ENCODE measurements at regions not wholly inside any gene's neighbourhood (a gene's known extent, or its start where the extent isn't known, plus 50 kb on each side); places are given as distances from the start of the nearest gene placed in this dataset.

DNA sequence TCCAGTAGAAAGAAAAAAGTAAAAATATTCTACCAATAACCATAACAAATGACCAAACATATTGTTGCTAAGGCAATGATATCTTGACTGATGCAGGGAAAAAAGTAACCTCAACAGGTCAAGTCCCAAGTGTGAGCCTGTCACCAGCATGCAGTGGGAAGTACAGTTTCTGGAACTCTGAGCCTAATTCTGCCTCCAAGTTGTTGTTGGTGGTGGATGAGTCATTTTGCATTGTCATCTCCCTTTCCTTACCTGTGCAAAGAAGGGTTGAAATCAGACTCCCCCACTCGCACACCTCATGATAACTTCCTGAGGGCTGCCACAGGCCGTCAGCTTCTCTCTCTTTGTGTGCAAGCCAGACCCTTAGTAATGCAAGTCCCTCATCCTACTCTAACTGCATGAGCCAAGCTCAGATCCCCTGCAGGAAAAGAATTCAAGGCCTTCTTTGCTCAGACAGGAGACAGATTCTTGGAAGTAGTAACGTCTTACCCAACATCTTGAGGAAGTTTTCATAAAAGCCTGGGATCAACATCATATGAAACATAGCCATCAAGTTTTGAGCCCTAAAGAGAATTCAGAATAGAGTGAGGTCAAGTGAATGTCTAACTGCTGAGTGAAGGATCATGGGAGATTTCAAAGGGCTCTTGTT lies 207.6 kb upstream of the FOXA2 start:
- no peak for DNase-seq (ENCODE audit: low spot score)

DNA sequence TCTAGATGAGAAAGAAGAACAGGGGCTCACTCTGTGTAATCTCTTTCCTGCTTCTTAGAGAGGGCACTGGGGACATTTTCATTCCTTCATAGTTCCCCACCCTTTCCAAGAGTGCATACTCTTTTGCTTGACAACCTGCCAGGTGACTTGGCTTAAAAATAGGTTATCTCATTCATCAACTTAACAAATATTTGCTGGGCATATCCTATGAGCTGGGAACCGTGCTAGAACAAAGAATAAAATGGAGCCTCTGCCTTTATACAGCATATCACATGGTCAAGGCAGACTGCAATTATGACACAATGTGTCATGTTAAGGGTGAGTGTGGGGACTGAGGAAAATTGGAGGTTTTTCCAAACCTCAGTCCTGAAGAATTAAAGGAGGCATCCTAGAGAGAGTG lies 209.8 kb upstream of the FOXA2 start:
- DNase-seq (ENCODE audit: low spot score), result no peak

DNA sequence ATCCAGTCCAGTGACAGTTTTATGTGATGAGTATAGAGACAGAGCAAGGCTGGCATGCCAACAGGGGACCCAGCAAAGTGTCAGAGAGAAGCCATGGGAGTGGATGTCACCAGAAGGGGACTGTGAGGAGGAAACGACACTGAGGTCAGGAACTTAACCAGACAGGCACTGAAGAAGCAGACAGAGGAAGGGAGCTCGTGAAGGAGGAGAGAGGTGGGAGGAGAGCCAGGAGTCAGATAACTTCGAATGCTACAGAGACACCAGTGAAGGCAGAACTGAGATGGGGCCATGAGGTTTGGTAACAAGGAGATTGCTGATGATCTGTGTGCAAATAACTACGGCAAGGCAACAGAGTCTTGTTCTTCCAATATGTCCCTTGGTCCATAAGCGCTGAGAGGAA lies 211.1 kb upstream of the FOXA2 start:
- no peak for DNase-seq (ENCODE audit: low spot score)

DNA sequence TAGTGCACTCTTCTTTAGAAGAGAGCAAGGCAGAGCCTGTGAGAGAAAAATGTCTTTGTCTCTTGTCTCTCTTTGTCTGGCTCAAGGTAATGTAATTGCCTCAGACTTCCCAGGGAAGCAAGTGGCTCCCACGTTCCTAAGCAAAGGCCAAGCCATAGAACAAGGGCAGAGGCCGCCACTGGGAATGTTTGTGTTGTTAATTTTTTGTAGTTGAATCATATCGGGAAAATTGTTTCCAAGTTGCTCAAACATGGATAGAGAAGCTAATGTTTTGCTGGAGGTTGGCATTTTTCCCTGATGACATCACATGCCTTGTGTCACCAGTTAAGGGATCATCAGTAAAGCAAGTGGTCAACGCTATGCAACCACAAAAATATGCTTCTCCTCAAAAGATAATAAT lies 211.5 kb upstream of the FOXA2 start:
- DNase-seq (ENCODE audit: low spot score), result peak; percentile 80

DNA sequence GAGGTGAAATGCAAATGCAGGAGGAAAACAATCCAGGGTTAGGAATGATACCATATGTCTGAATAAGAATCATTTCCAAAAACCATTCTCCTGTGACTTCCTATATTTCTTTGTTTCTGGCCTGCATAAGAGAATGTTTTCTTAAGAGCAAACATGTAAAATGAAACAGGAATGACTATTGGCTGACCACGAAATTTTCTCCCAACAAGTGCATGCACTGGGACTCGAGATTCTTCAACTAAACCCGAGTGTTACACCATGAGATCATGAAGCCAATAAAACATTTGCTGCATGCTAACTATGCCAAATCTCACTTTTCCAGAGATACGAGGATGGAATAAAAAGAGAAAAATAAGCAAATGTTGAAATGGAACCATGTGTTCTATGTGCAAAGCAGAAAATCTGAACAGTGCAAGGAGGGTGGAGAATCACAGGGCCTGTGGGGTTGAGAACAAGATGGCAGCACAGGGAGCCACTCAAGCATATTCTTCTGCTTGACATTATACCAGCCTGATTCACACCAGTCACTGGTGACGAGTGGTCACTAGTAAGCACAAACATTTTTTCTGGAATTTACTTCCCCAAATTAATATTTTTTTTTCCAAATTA lies 212.2 kb upstream of the FOXA2 start:
- DNase-seq (ENCODE audit: low spot score), result no peak

DNA sequence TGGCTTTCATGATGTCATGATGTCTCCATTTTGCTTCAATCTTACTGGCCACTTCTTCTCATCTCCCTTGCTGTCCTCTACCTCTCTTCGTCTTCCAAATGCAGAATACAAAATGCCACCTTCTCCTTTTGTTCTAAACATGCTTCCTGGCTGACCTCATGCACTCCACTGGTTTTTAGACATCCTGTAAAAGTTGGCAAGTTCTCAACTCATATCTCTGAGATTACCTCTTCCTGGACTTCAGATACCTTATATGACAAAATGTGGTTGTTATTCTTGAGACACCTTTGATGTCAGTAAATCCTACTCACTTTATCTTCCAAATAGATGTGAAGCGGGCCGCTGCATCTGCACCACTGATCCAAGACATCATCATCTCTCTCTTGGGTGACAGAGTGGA lies 212.7 kb upstream of the FOXA2 start:
- no peak for DNase-seq (ENCODE audit: low spot score)

DNA sequence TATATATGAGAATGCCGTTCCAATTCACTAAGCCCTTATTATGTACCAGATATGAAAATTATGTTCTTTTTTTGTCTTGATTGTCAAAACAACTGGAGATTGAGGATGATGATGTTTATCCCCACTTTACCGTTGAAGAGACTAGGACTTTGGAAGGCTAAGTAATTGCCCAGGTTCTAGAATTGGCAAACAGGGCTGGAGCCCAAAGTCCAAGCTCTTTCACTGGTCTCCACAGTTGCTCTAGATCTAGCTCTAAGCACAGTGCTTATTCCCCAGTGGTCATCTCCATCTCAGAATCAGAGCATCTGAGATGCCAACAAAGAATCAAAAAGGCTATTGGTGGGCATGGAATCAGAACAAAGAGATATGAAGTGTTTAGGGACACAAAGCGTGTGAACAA lies 215.3 kb upstream of the FOXA2 start:
- DNase-seq (ENCODE audit: low spot score), result no peak

DNA sequence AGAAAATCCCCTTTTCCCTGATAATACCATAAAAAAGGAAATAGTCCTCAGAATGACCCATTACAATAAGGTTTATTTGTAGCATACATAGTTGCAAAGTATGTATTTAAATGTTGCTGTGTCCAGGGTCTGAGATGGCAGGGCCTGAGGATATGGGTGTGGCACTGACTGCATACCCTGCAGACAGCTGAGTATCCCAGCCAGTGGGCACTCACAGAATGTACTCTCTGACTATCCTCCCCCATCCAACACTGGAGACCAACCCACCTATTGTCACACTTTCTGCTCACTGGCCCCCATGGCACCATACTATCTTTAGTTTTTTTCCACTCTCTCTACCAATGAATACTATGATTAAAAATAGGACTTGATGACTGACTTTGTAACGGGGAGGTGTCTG lies 215.8 kb upstream of the FOXA2 start:
- no peak for DNase-seq (ENCODE audit: low spot score)

DNA sequence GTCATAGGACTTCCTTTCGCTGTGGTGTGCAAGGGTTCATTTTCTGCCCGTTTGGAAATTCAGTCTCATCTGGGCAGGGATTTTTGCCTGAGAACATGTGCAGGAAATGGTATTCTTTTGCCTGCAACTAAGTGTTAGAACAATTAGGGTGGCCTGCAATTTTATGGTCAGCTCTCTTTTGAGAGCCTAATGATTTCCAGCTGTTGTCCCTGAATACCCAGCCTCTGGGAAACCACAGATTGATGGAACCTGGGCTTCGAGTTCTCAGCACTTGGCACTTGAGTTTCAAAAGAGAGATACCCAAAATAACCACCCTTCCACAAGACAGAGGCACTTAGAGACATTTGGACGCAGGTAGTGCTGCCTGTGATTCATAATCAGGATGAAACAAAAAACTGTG lies 217.2 kb upstream of the FOXA2 start:
- DNase-seq (ENCODE audit: low spot score), result no peak

DNA sequence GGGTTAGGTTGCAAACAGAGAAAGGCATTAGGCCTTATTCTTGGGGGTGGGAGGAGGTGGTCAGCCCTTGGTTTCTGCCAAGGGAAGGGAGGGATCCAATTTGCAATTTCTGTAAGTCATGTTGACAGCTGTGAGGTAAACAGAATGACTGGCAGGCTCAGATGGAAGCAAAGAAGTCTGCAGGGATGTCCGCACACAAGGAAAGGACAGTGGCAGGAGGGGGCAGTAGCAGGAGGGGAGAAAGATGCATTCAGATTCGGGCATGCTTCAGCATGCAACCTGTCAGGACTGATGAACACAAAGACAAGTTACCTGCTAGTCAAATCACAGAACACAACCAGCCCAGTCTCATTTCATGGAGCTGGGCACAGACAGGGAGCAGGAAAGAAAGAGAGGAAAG lies 217.9 kb upstream of the FOXA2 start:
- no peak for DNase-seq (ENCODE audit: low spot score)

DNA sequence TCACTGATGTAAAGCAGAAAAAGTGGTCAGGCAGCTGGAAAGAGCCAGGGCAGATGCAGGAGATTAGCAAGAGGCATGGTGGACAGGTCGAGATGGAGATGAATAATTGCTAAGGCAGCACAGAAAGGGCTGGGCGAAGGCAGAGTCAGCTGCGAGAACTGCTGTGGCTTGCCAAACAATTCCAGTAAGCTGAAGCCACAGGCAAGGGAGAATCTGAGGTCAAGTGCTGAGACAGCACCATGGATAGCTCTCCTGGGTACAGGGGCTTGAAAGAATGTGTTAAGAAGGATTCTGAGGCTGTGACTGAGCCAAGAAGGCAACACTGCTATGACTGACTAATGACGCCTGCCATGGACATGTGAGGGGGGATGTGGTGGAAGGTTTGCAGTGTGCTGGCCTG lies 220.8 kb upstream of the FOXA2 start:
- DNase-seq (ENCODE audit: low spot score), result peak; percentile 80

DNA sequence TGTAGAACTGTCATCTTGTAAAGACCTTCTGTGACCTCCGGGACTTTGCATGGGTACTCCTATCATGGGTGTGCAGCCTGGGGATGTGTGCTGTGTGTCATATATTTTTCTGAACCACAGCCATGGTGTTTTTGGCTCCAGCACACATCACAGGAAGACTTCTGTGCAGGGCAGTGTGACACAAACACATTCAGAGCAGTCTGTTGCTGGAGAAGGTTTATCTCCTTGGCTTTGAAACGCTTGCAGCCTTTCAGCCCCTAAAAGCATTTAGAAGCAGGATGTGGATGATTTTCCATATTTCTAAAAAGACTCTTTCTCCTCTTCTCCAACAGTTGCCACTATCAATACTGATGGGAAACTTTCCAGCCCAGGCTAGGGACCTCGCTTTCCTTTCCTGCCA lies 221.6 kb upstream of the FOXA2 start:
- DNase-seq (ENCODE audit: low spot score), result no peak

DNA sequence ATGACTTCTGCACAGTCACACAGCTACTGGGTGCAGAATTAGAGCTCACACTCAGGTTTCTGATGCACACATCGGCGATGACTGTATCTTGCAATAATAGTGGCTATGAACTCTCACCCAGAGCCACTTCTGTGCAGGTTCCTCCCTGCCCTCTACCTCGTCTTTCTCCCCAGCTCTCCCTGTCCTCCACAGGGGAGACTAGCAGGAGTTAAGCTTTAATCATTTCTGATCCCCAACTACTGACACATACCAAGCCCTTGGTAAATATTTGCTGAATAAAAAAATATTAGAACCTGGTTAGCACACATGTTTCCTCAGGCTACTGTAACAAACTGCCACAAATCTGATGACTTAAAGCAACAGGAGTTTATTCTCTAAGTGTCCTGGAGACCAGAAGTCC lies 222.7 kb upstream of the FOXA2 start:
- no peak for DNase-seq (ENCODE audit: low spot score)

DNA sequence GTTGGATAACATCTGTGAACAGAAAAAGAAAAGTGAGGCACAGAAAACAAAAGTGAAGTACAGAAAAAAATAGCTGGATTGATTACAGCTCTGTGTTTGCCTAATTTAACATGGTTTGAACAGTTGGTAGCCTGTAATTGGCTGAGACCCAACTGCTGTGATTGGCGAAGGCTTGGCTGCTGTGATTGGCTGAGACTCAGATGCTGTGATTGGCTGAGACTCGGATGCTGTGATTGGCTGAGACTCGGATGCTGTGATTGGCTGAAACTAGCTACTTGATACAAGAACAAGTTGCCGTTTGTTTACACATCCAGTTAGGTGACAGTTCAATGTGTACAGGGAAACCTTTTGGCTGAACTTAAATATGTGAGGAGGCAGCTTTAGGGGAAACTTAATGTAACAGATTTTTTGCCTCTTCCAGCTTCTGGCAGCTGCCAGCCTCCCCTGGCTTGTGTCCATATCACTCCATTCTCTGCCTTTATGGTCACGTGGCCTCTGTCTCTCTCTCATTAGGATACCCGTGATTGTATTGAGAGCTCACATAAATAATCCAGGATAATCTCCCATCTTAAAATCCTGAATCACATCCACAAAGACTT lies 223.4 kb upstream of the FOXA2 start:
- DNase-seq (ENCODE audit: low spot score), result no peak

DNA sequence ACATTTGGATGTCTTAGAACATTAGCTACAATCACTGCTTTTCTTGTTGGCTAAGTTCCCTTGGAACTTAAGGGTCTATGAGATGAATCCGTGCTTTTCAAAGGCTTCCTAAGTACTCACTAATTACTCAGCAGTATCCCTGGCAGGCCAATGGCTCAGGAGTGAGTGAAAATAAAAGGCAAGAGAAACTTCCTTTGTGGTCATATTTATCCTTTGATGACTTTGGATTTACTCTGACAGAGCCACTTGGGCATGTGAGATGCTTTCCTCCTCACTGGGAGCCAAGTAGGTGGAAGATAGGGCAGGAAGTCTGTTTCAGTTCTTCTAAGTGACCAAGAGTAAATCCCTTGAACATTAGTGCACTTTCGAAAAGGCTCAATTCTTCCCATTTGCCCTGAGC lies 224.3 kb upstream of the FOXA2 start:
- DNase-seq (ENCODE audit: low spot score), result no peak

DNA sequence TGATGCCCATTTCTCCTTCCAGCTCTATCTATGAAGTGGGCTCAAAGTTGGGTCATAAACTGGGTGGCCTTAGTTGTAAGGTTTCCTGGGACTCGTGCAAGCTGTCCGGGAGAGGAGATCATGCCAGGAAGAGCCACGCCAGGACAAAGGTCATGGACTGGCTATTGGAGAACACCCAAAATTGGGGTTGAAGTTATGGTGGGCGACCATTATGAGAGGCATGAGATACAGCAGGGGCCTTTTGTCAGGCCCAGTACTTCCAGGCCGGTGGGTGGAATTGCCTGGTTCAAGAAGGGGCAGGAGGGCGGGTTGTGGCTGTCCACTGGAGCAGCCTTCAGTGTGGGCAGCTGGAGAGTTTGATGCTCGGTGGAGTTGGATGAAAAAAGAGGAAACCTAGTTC lies 225.1 kb upstream of the SSTR4 start:
- no peak for DNase-seq (ENCODE audit: low spot score)

DNA sequence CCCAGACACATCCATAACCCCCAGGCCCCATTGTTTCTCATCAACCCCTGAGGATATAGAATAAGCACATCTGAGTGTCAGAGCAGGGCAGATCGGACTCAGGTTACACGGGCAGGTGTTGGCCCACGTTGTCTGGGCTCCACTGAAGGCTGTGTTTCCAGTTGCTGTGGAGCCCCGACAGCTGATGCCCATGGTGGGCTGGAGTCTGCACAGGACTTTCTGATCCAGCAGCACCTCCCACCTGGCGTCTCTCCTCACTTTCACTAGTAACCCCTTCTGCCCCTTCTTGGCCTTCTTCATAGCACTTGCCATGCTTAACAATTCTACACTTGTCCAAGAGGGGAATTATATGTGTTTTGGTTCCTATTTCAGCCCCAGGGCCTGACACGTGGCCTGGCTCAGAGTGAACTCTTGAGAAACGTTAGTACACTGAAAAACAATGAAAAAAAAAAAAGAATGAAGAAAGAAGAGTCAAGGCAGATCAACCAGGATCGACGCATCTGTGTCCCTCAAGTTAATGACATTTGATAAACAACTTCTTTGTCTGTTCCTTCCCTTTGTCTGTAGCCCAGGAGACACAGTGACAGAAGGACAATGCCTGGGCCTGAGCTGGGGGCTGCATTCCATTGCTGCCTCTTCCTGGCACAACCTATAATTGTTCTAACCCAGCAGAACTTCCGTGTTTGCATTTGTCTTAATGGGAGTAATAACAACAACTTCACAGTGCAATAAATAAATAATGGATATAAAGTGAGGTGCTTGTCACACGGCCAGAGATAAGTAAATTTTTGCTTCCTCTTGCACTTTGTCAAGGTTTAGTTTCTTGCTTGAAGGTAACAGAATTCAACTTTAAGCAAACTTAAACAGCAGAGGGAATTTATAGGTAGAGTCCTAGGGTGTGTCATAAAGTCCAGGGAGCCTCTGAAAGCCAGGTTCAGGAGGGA lies 224.2 kb upstream of the SSTR4 start:
- no peak for DNase-seq (ENCODE audit: low spot score)

DNA sequence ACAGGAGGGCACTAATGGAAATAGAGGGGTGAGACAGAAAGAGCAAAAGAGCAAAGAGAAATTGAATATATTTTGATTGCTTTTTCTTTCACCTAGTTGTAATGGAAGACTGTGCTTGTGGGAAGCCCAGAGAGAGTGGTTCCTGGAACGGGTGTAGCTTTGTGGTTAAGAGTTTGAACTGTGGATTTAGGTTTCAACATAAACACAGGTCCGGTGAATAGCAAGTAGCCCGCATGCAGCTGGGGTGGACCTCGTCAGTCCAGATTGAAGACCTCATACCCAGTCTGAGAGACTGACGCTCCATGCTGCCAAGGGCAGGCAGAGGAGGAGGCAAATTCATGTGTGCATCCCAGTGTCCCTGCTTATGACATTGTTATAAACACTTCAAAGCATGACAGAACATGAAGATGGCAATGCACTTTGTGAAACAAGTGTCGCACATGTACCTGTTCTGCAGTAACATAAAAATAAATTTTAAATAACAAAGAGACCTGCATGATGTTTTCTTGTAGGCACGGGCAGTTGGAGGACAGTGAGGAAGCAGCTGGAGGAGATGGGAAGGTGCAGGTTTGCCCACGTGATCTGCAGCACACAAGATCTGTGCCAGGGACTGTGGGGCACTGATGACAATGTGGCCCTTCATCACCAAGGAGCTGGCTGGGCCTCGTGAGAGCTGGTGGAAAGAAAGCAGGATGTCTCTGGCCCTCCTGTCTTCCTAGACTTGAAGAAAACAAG lies 220.5 kb upstream of the SSTR4 start:
- no peak for DNase-seq (ENCODE audit: low spot score)

DNA sequence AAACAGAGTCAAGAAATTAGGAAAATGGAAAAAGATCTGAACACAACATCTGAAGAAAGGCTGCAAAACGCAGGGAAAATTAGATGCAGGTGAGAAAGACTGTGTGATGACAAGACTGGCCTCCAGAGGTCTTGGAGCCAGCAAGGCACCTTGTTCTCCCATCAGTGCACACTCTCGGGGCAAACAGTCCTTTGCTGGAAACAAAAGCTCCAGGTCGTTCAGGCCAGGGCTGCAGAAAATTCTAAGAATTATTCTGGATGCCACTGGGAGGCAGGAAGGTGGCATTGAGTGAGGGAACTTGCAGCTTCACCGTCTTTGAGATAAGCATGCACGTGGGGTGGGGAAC lies 219.9 kb upstream of the SSTR4 start:
- no peak for DNase-seq (ENCODE audit: low spot score)

DNA sequence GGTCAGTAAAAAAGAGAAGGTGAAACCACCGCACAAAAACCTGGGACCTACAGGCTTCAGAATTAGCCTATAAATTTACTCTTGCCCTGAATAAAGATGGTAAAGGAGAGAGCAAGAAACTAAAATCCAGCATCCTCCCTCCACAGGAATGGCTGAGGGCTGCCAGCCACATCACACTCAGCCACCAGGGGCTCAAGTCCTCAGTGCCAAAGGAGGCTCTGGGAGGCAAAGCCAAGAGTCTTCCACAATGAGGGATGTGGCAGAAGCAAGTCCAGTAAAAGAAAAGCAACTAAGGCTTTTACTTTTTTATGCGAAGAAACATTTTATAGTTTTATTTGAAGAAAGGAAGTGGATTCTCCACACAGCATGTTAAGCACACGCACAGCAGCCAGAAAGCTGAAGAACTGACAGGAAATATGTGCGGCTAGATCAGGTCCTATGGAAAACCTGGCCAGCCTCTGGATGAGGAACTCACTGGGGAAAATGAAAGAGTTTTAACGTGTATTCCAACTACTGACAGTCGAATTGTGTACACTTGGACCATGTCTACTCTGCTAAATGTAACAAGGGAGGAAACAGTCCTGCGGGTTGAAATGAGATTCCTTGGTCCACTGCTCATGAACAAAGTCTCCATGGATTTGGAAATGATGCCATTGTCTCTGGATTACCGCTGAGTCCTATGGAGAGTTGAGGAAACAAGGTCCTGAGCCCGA lies 219.4 kb upstream of the SSTR4 start:
- DNase-seq (ENCODE audit: low spot score), result no peak

DNA sequence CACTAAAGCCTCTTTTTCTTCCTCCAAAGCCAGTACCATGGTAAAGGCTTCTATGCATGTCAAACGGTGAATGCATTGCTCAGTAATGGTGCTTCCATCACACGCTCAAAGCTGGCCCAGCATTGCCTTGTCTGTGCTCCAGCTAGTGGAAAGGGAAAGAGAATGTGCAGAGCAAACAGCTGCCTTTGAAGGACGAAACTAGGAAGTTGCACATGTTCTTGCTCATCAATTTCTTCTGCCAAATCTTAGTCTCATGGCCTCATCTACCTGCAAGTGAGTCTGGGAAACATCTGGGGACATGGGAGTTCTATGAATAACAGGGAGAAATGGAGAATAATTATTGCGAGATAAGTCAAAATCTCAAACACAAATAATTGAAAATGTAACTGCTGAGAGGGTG lies 216.5 kb upstream of the SSTR4 start:
- no peak for DNase-seq (ENCODE audit: low spot score)

DNA sequence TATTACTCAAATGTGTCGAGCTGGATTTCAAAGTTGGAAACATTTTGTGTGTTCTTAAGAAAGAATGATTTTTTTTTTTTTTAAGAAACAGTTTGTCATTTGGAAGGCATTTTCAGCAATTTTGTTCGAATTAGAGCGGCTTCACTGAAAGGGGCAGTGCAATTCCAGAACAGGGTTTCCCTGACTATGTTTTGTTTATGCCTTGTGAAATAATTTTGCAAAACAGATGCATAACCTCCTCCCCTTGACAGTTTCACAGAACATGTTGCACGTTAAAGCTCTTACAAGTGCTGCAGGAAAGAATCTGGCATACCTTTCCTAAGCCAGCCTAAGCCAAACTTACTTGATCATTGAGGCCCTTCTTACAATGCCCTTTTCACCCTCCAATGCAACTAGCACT lies 216.0 kb upstream of the SSTR4 start:
- no peak for DNase-seq (ENCODE audit: low spot score)

All from AG20443 (cell line).